AG08396 (cell line): ENCODE measurements at regions not wholly inside any gene's neighbourhood (a gene's known extent, or its start where the extent isn't known, plus 50 kb on each side); places are given as distances from the start of the nearest gene placed in this dataset.

Source experiments
- DNase-seq: peaks from one replicate; pipeline ENCODE4 v3.0.0; 2012; ENCODE audit warnings: low spot score, mixed read lengths

DNA sequence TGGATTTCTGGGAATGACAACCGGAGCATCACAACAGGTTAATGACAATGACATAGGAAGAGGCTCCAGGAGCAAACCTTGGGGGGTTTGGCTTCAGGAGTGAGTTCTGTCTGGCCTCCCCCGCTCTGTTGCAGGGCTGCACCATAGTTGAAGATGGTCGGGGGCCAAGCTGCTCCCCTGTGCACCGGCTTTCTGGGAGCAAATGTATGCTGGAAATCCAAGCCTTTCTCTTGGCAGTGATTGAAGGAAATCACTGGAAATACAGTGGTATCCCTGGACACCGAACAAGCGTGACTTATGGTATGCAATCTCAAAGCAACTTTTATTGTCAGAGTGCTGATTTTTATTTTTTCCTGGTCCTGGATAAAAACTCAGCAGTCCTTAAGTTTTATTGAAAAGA lies 251.9 kb upstream of the ZNF32 start:
- no peak for DNase-seq

DNA sequence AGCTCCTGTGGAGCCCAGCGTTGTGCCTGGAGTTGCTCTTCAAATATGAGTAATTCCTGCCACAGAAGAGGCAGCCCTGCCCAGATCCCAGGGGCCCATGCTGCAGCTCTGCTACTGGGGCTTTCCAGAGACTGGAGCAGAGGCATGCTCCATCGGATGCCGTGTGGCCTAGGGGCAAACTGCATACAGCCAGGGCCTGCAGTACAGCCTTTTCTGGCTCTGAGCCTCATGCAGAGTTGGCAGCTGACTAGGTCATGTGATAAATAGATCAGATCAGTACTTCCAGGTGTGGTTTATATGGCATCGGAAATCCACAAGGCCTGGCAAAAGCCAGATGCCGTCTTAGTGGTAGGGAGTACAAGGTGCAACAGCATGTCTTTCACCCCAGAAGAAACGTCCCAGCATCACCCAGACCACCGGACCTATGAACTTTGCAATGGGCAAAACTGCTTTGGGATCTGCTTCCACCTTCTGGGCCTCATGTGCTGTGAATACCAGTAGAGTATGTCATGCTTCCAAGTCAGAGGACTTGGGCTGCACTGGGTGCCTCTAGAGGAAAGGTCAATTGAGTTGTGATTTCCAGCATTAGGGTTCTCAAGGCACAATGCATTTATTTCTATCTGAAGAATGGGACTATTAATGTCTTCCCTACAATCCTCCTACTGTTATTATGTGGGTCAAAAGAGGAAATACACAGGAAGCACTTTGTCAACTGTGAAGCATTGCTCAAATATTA lies 250.7 kb upstream of the ZNF32 start:
- DNase-seq, result no peak

DNA sequence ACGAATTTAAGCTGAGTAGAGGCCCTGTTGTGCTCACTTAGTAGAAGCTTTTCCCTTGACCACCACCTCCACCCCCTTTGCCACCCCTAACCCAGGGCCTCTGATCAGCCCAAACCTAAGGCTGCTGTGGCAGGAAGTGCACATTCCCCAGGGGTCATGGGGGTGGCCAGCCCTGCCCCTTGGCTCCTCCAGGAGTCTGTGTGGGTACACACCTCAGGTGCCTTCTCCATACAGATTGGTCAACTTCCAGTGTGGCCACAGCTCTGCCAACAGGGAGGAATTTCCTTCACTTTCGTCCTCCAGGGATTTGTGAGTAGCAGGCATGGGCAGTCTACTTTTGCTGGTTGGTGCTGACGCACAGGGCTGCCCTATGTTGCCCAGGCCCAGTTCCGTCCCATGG lies 249.9 kb upstream of the ZNF32 start:
- no peak for DNase-seq

DNA sequence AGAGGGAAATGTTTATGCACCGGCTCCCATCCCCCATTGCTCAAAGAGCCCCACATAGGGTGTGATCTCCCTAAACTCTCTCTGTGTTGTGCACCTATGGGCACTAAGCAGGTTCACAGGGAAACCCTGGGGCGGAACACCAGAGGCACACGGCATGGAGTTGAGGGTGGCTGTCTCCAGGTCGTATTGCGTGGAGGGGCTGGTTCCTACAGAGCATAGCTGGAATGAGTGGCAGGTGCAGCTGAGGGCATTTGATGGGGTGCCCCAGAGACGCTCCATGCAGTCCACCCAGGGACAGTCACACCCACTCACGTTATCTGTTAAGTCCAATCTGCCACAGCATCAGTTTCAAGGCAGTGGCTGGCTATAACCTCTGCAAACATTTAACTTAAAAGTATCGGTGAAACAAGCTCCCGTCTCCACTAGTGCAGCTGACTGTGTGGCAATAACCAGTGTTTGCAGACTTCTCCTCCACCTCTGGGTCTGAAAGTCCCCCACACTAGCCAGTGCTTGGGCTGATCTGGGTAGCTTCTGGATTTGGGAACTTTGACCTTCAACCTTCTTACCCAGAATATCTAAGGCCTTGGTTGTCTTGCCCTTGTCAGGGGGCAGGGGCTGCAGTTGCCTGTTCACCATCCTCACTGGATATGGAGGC lies 249.2 kb upstream of the ZNF32 start:
- DNase-seq, result no peak

DNA sequence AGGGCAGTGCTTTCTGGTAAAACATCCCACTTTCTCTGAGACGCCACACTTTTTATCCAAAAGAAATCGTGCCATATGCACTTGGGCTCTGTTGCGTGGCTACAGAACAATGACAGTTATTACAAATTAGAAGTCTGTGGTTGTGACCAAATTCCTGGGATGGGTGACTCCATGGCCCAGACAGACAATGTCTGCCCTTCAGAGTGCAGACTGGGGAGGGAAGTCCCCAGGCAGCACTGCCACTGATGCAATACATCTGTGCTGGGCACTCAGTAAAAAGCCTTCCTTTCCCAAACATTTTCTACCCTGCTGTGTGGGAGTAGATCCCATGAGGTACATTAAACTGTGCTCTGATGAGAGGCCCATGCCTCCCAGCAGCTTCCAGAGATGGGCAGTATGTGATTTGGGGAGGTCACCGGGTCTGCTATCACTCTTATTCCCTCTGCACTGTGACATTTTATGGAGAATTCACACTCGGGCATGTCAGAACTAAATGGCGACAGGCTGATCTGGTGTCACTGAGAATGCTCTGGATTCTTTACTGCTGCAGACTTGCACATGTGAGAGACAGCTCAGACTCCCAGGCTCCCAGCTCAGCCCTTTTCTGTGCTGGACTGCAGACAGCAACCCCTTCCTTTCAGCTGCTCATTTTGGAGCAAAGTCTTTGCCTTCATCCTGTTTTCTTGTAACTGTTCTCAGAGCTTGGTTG lies 243.5 kb upstream of the ZNF32 start:
- DNase-seq, result no peak

DNA sequence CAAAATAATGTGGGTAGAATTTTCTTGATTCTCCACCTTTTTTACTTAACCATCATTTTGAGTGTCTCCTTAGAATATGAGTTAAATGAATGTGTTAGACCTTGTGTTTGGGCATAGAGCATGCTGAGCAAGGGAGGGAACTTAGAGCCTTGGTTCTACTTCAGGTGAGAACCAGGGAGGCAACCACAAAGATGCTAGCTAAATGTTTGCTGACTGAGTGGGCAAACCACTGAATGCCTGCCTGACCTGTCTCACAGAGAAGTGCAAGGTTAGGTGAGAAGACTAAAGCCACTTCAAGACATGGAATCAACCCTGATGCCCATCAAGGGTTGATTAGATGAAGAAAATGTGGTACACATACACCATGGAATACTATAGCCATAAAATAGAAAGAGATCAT lies 242.6 kb upstream of the ZNF32 start:
- no peak for DNase-seq

DNA sequence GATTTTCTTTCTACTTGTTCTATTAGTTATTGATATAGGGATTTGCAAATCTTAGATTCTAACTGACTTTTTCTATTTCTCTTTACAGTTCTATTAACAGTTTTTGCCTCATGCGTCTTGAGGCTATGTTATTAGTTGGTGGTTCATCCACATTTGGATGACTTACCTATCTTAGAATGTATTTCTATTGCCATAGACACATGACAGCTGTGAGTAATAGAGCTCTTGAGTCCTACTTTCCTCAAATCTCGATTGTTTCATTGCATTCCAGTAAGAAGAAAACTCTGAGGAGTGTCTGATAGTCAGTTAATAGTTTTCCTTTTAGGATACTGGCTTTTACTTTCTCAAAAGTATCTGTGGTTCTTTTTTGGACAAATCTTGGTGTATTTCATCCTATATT lies 241.4 kb upstream of the ZNF32 start:
- DNase-seq, result no peak

DNA sequence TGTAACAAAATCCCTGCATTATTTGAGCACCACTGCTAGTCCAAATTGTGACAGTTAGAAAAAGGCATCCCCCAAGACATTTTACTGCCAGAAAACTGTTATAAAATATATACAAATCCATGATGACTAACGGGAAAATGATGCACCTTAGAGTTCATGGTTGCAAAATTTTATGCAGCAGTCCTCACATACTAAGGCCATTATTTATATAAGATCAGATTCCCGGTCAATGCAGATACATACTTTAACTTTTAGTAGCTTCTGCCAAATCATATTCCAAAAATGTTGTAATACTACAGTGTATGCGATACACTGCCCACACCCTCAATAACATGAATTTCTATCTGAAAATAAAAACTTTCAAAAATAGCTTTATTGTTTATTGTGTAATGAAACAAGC lies 239.9 kb upstream of the ZNF32 start:
- DNase-seq, result peak; percentile 60

DNA sequence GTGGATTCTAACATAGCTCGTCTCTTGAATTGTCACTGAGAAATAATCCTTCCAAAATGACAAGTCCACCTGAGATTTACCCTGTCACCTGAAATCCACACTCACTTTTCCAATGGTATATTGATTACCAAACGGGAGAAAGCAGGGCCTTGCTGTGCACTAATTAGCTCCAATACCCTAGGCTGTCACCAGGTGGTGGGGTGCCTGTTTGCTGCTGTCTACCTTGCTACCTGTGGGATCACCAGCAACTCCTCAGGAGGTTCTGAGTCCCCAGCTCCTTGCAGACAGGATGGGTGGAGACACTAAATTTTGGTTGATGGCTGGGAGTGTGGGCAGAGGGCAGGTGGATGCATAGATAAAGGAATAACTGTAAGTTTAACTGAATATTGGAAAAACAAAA lies 237.2 kb upstream of the ZNF32 start:
- no peak for DNase-seq

DNA sequence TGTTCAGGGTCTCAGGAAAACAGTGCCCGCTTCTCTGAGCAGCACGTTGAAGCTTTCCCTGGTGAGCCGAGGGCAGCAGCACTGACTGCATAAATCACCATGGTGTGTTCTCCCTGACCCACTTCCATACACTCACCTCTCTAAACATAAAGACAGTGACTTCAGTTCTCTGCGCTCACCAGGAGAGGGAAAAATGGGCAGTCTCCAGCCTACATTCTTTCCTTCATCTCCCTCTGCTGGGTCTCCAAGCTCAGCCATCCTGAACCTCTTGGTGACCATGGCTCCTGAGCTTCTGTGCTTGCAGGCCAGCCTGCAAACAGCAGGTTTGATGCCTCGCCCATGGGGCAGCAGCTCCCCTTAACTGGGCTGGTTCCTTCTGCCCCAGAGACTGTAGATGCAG lies 236.6 kb upstream of the ZNF32 start:
- DNase-seq, result no peak

DNA sequence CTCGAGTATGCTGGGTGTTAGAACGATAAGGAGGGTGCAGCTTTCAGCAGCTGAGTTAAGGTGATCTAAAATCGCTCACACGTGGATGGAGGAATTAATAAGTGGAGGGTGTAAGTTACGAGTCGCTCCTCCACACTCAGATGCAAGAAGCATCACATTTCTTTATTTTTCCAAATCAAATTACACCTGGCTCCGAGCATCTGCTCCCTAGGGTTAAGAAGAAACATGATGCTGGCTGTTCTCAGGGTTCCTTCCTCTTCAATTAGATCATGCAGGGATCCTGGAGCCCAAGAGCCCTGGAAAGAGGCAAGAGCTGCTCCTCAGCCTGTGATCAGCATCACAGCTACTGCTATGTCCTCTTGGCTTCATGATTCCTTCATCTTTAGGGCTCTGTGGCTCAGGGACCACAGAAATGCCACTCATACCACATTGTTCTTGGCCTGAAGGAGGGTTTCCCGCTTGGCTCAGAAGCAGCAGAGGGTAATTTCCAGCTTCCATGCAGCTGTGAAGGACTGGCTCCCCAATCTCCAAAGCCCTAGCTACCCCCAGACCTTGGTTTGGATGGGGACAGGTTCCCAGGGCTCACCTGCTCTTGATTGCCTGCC lies 235.9 kb upstream of the ZNF32 start:
- DNase-seq, result no peak

DNA sequence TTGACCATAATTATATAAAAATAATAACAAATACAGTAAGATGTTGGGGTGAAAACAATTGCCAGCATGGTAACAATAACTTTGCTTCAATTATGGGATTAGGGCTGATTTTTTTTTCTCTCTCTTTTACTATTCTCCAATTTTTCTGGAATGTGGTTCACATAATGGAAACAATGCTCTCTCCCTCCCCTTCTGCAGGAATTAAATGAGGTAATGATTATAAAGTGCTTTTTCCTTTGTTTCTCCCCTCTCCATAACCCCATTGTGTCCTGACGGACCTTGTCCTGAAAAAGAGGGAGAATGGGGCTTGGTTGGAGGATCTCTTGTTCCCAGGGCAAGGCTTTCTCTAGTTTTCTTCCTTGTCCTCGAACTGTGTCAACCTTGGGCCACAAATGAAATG lies 234.0 kb upstream of the ZNF32 start:
- DNase-seq, result no peak

DNA sequence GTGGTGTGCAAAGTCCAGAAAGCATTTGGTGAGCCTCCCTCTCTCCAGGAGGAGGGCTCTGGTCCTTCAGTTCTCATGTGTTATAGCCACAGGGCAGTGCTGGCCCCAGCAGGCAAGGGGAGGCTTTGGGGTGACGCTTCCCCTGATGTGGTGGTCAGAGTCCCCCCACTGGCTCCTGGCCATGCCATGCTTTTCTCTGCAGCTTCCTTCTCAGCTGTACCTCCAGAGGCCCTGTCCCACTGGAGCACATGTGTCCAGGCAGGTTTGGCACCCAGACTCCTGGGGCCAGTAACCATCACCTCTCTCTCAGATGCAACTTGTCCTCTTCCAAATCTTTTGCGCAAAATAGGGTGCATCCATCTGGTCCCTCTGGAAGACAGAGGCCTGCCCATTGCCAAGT lies 233.0 kb upstream of the ZNF32 start:
- no peak for DNase-seq

DNA sequence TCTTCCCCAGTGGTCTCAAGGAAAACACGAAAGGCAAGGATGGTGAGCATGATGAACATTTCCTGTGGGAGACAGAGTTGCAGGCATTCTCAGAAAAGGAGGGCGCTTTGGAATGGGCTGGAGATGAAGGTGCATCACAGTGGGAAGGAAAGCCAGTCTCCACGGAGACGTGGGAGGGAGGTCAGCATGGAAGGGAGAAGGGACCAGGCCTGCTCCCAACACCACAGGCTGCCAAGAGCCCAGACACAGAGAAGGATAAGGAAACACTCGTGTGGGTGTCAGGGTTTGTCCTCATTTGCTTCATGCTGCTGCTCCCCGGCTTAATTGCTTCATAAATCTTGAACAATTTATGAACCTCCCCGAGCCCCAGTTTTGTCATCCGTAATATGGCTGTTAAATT lies 231.5 kb upstream of the ZNF32 start:
- no peak for DNase-seq

DNA sequence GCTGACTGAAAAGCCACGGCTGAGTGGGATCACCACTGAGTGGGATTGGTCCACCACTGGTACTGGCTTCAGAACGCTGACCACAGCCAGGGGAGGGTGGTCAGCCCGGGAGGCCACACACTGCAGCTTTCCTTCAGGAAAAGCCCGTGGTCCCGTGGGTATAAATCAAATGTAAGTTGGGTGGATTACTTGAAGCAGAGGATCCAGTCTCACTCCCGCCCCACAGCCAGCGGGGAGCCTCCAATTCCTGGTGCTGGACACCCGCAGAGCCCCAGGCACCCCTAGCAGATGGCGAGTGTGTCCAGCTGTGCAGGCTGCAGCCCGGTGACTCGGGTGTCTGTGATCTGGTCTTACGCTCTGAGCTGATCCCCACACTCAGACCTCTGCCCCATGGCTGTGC lies 231.1 kb upstream of the ZNF32 start:
- DNase-seq, result no peak

DNA sequence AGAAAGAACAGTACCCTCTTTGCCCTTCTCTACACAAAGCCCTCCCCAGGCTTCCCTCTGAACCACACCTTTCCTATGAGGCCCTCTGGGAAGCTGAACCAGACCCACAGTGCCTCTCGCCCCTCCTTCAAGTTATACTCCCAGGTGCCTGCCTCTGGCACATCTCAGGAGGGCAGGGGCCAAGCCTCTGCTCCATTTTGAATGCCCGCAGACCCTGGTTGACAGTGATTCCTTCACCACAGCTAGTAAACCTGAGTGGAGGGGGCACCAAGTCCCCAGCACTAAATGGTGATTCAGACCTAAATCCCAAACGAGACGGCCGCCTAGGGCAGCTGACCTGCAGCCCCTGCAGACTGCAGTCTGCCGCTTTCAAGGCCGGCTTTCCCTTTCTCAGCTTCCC lies 230.5 kb upstream of the ZNF32 start:
- DNase-seq, result no peak

DNA sequence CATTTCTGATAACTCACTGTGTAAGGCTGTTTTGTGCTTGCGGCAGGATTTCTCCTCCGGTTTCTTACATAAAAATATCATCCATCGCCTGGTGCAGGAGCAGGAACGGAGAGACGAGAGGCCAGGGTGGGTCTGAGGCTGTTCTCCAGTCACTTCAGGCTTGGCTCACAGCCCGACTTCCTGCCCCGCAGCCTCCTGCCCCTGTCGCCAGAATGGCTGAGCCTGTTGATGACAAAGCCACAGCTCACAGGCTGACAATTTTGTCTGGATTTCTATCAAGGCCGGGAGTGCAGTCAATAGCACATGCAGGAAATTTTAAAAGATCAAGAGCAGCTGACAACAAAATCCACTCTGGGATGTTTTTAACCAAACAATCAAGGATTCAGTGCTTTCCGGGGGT lies 229.7 kb upstream of the ZNF32 start:
- peak; percentile 45 for DNase-seq

DNA sequence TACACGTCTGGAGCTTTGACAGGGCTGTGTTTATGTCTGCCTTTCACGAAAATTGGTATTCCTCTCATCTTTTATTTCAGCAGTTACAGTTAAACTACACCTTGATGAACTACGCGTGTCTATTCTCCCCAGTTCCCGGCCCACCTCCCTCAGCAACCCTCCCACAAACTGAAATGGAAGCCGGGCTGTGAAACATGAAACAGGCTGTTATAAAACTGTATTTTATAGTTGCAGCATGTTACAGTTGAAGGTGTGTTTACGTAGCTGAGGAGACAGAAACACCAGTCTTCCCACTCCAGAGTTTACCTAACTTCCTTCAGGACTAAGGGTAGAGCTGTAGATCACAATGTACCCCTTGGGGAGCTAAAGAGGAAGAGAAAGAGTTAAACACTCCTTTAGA lies 228.3 kb upstream of the ZNF32 start:
- DNase-seq, result no peak

DNA sequence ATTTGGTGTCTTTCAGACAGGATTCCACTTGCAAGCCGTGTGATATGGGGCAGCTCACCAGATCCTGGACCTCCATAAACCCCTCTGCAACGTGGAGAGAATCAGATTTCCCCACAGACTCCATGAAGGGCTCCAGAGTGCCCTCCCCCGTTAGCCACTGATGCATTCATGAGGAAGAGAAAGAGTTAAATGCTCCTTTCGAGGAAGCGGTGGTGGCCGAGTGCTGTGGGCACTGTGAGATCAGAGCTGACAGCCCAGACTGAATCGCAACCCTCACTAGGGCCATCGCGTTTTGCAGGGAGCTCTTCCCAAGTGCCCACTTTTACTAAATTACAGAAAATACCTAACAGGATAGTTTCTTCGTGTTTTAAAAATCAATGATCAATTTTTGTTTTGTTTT lies 226.3 kb upstream of the ZNF32 start:
- DNase-seq, result no peak

DNA sequence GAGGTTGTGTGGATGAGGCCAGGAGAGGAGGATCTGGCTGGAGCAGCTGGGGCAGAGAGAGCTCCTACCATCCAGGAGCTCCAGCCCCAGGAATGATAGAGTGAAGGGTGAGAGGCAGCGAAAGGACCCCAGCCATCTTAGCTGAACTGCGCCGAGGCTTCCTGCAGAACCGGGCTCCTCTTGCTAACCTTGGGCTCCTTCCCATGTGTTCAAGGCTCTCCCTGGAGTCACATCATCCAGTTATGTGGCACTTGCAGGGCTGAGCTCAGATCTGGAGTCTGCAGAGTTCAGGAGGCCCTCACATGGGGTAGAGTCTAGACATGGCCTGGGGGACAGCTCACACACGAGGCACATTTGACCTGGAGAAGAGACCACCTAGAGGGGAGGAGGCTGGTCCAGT lies 225.0 kb upstream of the ZNF32 start:
- DNase-seq, result no peak

DNA sequence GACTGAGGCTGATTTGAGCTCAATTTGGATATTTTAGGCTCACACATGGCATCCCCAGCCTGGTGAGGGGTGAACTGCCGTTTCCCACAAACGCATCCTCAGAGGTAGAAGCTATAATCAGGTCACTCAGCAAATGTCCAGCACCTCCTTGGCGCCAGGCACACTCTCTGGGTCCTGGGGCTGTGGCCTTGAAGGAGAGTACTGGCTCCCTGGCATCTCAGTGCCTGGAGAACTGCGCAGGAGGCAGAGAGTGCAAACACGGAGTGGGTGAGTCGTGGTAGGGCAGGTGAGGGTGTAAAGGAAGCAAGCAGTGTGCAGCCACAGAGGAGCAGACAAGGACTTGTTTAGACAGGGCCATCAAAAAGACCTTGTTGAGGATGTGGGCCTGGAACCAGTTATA lies 224.0 kb upstream of the ZNF32 start:
- DNase-seq, result no peak

DNA sequence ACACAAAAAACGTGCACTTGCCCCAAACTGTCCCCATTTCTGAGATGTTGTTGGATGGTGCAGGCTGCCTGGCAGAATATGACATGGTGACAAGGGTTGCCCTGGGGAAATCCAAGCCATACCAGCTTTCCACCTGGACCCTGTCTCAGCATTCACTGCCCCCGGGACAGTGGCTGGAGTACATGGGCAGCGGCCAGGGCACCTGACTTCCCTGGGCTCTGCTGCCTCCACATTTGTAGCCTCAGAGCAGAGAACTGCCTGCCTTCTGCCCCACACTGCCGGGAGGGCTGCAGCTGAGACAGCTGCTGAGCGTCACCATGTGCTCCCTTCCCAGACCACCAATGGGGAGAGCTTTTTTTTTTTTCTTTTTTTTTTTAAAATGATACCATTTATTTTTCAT lies 222.9 kb upstream of the ZNF32 start:
- DNase-seq, result no peak

DNA sequence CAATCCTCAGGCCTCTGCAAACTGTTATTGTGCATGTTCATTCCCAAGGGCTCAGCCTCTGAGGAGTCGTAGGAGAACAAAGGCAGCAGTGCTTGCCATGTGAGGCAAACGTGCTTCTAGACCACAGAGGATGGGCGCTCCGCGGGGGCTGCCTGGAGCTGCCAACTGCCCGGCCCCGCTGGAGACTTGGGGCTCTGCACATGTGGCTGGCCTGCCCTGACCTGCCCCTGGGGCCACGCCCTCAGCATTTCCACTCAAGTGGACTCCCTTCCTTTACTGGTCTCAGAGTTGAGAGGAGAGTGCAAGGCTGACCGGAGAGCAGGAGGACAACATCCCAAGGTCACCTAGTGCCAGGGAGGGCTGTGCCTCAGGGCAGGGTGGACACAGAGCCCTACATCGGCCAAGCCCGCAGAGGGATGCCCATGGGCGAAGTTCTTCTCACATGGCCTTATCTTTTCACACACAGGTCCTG lies 222.3 kb upstream of the ZNF32 start:
- no peak for DNase-seq
